ENCODE measurements at regions not wholly inside any gene's neighbourhood (a gene's known extent, or its start where the extent isn't known, plus 50 kb on each side); places are given as distances from the start of the nearest gene placed in this dataset.

DNA sequence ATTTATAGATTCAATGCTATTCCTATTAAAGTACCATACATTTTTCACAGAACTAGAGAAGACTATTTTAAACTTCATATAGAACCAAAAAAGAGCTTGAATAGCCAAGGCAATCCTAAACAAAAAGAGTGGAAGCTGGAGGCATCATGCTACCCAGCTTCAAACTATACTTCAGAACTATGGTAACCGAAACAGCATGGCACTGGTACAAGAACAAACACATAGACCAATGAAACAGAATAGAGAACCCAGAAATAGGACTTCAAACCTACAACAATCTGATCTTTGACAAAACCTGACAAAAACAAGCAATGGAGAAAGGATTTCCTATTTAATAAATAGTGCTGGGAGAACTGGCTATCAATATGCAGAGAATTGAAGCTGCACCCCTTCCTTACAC is 134.2 kb upstream of the PAQR3 start:
- Histone ChIP-seq H3K4me3 (ENCODE audit: low read depth, low read length) (no peak overlapping the region), H3K27ac (no peak overlapping the region), H3K36me3 (no peaks in the 10 kb centered on the region), H3K27me3 (ENCODE audit: insufficient read depth, low read depth, severe bottlenecking) (no peaks in the 10 kb centered on the region), H3K9me3 (ENCODE audit: severe bottlenecking) (peaks cover 9% of the 10 kb centered on the region)
- TF ChIP-seq, protein P1, sequence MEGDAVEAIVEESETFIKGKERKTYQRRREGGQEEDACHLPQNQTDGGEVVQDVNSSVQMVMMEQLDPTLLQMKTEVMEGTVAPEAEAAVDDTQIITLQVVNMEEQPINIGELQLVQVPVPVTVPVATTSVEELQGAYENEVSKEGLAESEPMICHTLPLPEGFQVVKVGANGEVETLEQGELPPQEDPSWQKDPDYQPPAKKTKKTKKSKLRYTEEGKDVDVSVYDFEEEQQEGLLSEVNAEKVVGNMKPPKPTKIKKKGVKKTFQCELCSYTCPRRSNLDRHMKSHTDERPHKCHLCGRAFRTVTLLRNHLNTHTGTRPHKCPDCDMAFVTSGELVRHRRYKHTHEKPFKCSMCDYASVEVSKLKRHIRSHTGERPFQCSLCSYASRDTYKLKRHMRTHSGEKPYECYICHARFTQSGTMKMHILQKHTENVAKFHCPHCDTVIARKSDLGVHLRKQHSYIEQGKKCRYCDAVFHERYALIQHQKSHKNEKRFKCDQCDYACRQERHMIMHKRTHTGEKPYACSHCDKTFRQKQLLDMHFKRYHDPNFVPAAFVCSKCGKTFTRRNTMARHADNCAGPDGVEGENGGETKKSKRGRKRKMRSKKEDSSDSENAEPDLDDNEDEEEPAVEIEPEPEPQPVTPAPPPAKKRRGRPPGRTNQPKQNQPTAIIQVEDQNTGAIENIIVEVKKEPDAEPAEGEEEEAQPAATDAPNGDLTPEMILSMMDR (IDR thresholded peaks at IDR 0.05; ENCODE audit: low read depth, low read length): no peak
- no peak for DNase-seq

DNA sequence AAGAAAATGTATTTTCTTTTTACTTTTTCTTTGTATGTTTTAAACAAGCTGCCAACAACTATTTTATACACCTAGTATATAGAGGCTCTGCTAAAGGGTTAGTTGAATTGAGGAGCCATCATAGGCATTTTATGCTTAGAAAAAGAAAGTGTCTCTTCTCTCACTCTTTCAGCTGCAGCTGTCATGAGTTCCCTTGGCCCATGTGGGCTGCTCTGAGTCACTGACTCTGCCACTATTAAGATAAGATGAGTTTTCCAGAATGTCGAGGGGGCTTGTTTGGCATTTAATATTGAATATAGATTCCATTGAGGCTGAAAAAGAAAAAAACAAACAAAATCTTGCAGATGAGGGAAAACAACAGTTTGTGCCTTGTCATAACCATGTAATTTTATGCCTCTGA is 126.0 kb upstream of the PAQR3 start:
- no peaks in the 10 kb centered on the region for H3K36me3 ChIP-seq
- DNase-seq: no peak
- no peaks in the 10 kb centered on the region for H3K27me3 ChIP-seq (ENCODE audit: insufficient read depth, low read depth, severe bottlenecking)
- no peak overlapping the region for H3K27ac ChIP-seq
- no peak overlapping the region for H3K4me3 ChIP-seq (ENCODE audit: low read depth, low read length)
- TF ChIP-seq, protein P1 (IDR thresholded peaks at IDR 0.05; ENCODE audit: low read depth, low read length): no peak
- no peaks in the 10 kb centered on the region for H3K9me3 ChIP-seq (ENCODE audit: severe bottlenecking)

DNA sequence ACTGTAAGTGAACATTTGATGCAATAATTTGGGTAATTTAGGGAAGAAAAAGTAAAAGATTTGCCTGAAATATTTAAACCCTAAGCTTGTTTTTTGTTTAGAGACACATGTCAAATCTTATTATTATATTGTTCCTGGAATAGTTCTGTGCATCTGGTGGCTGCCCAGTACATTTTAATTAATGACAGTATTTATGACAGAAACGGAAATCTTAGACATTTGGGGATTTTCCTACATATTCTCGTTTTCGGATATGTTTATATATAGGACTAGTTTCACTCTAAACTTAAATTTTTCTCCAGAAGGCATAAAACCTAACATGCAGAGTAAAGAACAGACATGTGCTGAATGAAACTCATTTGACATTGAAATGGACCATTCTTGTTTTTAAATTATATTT is 125.6 kb upstream of the PAQR3 start:
- Histone ChIP-seq H3K36me3 (no peaks in the 10 kb centered on the region), H3K27ac (no peak overlapping the region), H3K9me3 (ENCODE audit: severe bottlenecking) (no peaks in the 10 kb centered on the region), H3K27me3 (ENCODE audit: insufficient read depth, low read depth, severe bottlenecking) (no peaks in the 10 kb centered on the region), H3K4me3 (ENCODE audit: low read depth, low read length) (no peak overlapping the region)
- no peak for DNase-seq
- TF ChIP-seq, protein P1 (IDR thresholded peaks at IDR 0.05; ENCODE audit: low read depth, low read length): no peak

DNA sequence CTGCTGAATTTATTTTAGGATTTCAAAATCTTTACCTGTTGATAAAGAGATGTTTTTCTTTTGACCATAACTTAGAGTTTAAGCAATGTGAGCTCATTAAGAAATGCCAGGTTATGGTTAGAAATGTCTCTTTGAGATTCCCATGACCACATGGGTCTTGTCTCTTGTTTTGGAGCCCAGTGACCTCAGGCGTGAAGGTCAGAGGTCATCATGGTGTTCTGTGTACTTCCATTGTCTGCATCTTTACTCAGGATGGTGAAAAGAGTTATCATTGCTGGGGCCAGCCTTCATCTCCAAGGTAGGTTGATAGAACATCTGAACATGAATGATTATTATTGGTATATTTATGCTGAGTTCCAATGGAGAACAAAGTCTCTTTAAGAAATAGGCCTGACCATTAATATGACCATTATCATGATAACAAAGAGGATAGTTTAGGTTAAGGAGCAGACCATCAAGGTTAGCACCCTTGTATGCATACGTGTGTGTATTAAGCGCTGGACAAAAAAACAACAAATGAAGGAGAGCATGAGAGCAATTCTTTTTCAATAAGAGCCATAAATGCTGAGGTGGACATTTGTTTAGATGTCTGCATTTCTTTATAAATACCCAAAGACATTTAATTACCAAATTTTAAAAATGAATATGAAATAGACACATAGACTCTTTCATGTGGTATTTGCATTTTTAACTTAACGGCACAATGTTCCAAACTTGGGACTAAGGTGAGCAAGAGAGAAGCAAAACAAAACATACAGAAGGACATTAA is 120.6 kb upstream of the PAQR3 start:
- TF ChIP-seq, protein P1 (IDR thresholded peaks at IDR 0.05; ENCODE audit: low read depth, low read length): no peak
- Histone ChIP-seq H3K27me3 (ENCODE audit: insufficient read depth, low read depth, severe bottlenecking) (no peaks in the 10 kb centered on the region), H3K27ac (no peak overlapping the region), H3K9me3 (ENCODE audit: severe bottlenecking) (no peaks in the 10 kb centered on the region), H3K4me3 (ENCODE audit: low read depth, low read length) (no peak overlapping the region), H3K36me3 (no peaks in the 10 kb centered on the region)
- no peak for DNase-seq

DNA sequence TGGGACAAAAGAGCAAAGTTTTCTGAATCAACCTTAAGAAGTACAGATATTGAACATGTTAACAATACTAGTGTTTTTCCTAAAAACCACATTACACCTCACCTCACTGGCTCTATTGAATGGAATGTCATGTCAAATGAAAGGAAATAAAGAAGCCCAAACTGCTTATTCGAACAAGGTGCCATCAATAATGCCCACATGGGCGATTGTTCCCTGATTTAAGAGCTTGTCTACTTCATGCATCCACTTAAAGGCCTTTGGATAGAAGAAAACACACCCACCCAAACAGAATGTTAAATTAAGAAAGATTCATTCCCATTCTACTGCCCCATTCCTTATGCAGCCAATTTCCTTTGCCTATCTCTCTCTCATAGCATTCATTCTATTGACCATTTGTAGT is 118.5 kb upstream of the PAQR3 start:
- TF ChIP-seq, protein P1 (IDR thresholded peaks at IDR 0.05; ENCODE audit: low read depth, low read length): no peak
- no peak overlapping the region for H3K4me3 ChIP-seq (ENCODE audit: low read depth, low read length)
- H3K27me3 ChIP-seq (ENCODE audit: insufficient read depth, low read depth, severe bottlenecking): no peaks in the 10 kb centered on the region
- H3K36me3 ChIP-seq: no peaks in the 10 kb centered on the region
- no peaks in the 10 kb centered on the region for H3K9me3 ChIP-seq (ENCODE audit: severe bottlenecking)
- DNase-seq: no peak
- H3K27ac ChIP-seq: no peak overlapping the region

DNA sequence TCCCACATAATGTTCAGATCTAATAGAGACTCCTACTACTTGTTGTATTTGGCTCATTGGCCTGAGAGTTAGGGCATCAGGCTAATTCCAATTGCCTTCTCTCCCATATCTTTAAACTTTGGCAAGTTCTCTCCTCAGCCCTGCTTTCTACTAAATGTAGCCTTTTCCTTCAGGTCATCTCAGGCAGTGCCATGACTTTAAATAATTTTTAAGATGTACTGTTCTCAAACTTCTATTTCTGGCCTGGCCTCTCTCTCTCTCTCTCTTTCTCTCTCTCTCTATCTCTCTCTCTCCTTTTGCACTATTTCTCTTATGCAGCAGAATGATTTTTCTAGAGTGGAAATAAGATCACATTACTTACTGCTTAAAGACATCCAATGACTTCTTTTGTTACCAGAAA is 114.5 kb upstream of the PAQR3 start:
- no peak overlapping the region for H3K27ac ChIP-seq
- H3K4me3 ChIP-seq (ENCODE audit: low read depth, low read length): no peak overlapping the region
- no peaks in the 10 kb centered on the region for H3K9me3 ChIP-seq (ENCODE audit: severe bottlenecking)
- TF ChIP-seq, protein P1 (IDR thresholded peaks at IDR 0.05; ENCODE audit: low read depth, low read length): no peak
- H3K36me3 ChIP-seq: no peaks in the 10 kb centered on the region
- no peaks in the 10 kb centered on the region for H3K27me3 ChIP-seq (ENCODE audit: insufficient read depth, low read depth, severe bottlenecking)
- DNase-seq: no peak

Data from WERI-Rb-1 (cell line).